Loucy (cell line): ENCODE measurements at regions not wholly inside any gene's neighbourhood (a gene's known extent, or its start where the extent isn't known, plus 50 kb on each side); places are given as distances from the start of the nearest gene placed in this dataset.

Source experiments
- H2AFZ ChIP-seq: fragments of 200-600 bp; sonication (generic); 2 replicates; pipeline ENCODE4 v1.6.0; 2016; ENCODE audit warnings: antibody characterized with exemption, mild to moderate bottlenecking, low read length, moderate library complexity
- H3F3A ChIP-seq: fragments of 200-600 bp; 2 replicates; pipeline ENCODE4 v1.6.0; 2016; ENCODE audit warnings: antibody characterized with exemption, low read depth, mild to moderate bottlenecking
- H3K27me3 ChIP-seq: fragments of 200-600 bp; sonication (generic); 2 replicates; pipeline ENCODE4 v1.6.1; 2014; ENCODE audit warnings: low read length, mild to moderate bottlenecking; ENCODE audit not compliant: insufficient read depth, poor library complexity, severe bottlenecking
- H3K36me3 ChIP-seq: fragments of 200-600 bp; sonication (generic); 2 replicates; pipeline ENCODE4 v1.6.1; 2016; ENCODE audit warnings: low read length; ENCODE audit not compliant: insufficient read depth
- H3K4me1 ChIP-seq: fragments of 200-600 bp; sonication (generic); 2 replicates; pipeline ENCODE4 v1.5.1; 2014; ENCODE audit warnings: low read length, mild to moderate bottlenecking; ENCODE audit not compliant: insufficient read depth, poor library complexity, severe bottlenecking
- H3K4me2 ChIP-seq: fragments of 200-600 bp; sonication (generic); 2 replicates; pipeline ENCODE4 v1.6.0; 2014; ENCODE audit warnings: antibody characterized with exemption, low read length, low read depth, mild to moderate bottlenecking; ENCODE audit not compliant: poor library complexity, severe bottlenecking
- H3K4me3 ChIP-seq: fragments of 200-600 bp; sonication (generic); 2 replicates; pipeline ENCODE4 v1.5.1; 2014; ENCODE audit warnings: low read length, mild to moderate bottlenecking, mixed read lengths; ENCODE audit not compliant: poor library complexity, severe bottlenecking
- H3K79me2 ChIP-seq: fragments of 200-600 bp; sonication (generic); 2 replicates; pipeline ENCODE4 v1.6.1; 2014; ENCODE audit warnings: low read length; ENCODE audit not compliant: insufficient read depth
- H3K9ac ChIP-seq: fragments of 200-600 bp; sonication (generic); 2 replicates; pipeline ENCODE4 v1.6.0; 2014; ENCODE audit warnings: mild to moderate bottlenecking, low read depth, low read length, moderate library complexity; ENCODE audit not compliant: poor library complexity, severe bottlenecking
- H3K9me2 ChIP-seq: fragments of 200-600 bp; sonication (generic); replicated peaks from 2 replicates; pipeline ENCODE4 v1.6.1; 2016; ENCODE audit warnings: low read depth, low read length, mixed read lengths
- H3K9me3 ChIP-seq: fragments of 200-600 bp; sonication (generic); 2 replicates; pipeline ENCODE4 v1.6.1; 2014; ENCODE audit warnings: mild to moderate bottlenecking, antibody characterized with exemption, low read length, low read depth; ENCODE audit not compliant: insufficient read depth
- H4K20me1 ChIP-seq: fragments of 200-600 bp; sonication (generic); 2 replicates; pipeline ENCODE4 v1.6.0; 2014; ENCODE audit warnings: antibody characterized with exemption, low read length, mild to moderate bottlenecking; ENCODE audit not compliant: insufficient read depth, poor library complexity, severe bottlenecking
- CTCF ChIP-seq: fragments of 200-600 bp; sonication (generic); conservative IDR thresholded peaks from 2 replicates; pipeline ENCODE4 v1.5.1; 2014; ENCODE audit warnings: mild to moderate bottlenecking, antibody characterized with exemption, low read length
- EZH2phosphoT487 ChIP-seq: fragments of 200-600 bp; IDR thresholded peaks from 2 replicates; pipeline ENCODE4 v1.6.1; 2018; ENCODE audit warnings: antibody characterized with exemption, mild to moderate bottlenecking, moderate library complexity, borderline replicate concordance

- no peaks in the 10 kb centered on the region for H3K27me3 ChIP-seq
- H3K4me2 ChIP-seq: no peak overlapping the region
- H4K20me1 ChIP-seq: no peaks in the 10 kb centered on the region
- H3K9me3 ChIP-seq: no peaks in the 10 kb centered on the region
- no peaks in the 10 kb centered on the region for H3F3A ChIP-seq
- no peaks in the 10 kb centered on the region for H3K4me1 ChIP-seq
- no peak overlapping the region for H2AFZ ChIP-seq
- TF ChIP-seq EZH2phosphoT487: no peak
- no peak for TF ChIP-seq CTCF
- H3K4me3 ChIP-seq: no peak overlapping the region
- no peaks in the 10 kb centered on the region for H3K9me2 ChIP-seq
- H3K79me2 ChIP-seq: no peaks in the 10 kb centered on the region
- no peak overlapping the region for H3K9ac ChIP-seq
- no peaks in the 10 kb centered on the region for H3K36me3 ChIP-seq
Measured at GRCh38 chr7:89584896-89585295, 569.4 kb upstream of the STEAP1 start.

GRCh38 chr7:89593125-89593524 is 561.1 kb upstream of the STEAP1 start:
- TF ChIP-seq CTCF: no peak
- TF ChIP-seq EZH2phosphoT487: no peak
- Histone ChIP-seq H3K79me2 (no peaks in the 10 kb centered on the region), H3K9me3 (no peaks in the 10 kb centered on the region), H3K4me3 (no peak overlapping the region), H3K27me3 (no peaks in the 10 kb centered on the region), H3K36me3 (no peaks in the 10 kb centered on the region), H3K4me2 (no peak overlapping the region), H3K9ac (no peak overlapping the region), H3F3A (no peaks in the 10 kb centered on the region), H2AFZ (no peak overlapping the region), H3K4me1 (no peaks in the 10 kb centered on the region), H3K9me2 (no peaks in the 10 kb centered on the region), H4K20me1 (no peaks in the 10 kb centered on the region)

GRCh38 chr7:89602984-89603383 is 551.3 kb upstream of the STEAP1 start:
- no peaks in the 10 kb centered on the region for H3K9me2 ChIP-seq
- no peak overlapping the region for H3K9ac ChIP-seq
- TF ChIP-seq EZH2phosphoT487 (no peak), CTCF (no peak)
- H2AFZ ChIP-seq: no peak overlapping the region
- H3K4me1 ChIP-seq: no peaks in the 10 kb centered on the region
- no peak overlapping the region for H3K4me2 ChIP-seq
- no peaks in the 10 kb centered on the region for H3K36me3 ChIP-seq
- H3K9me3 ChIP-seq: no peaks in the 10 kb centered on the region
- no peaks in the 10 kb centered on the region for H3K27me3 ChIP-seq
- H4K20me1 ChIP-seq: no peaks in the 10 kb centered on the region
- H3F3A ChIP-seq: no peaks in the 10 kb centered on the region
- no peaks in the 10 kb centered on the region for H3K79me2 ChIP-seq
- no peak overlapping the region for H3K4me3 ChIP-seq
